OCI-LY7 (cell line): ENCODE measurements at regions not wholly inside any gene's neighbourhood (a gene's known extent, or its start where the extent isn't known, plus 50 kb on each side); places are given as distances from the start of the nearest gene placed in this dataset.

Source experiments
- BruUV-seq: library from RNA; stranded (reverse); fragments of 400-500 nt; replicated peaks from 2 replicates; lab custom pipeline; 2021; lab: Mats Ljungman, UMichigan
- CTCF ChIA-PET: fragments of 300-600 bp; sonication (Branson Sonifier 250); formaldehyde crosslinking; loops from one replicate; lab custom pipeline; 2022; ENCODE audit warnings: antibody characterized with exemption; ENCODE audit not compliant: unreplicated experiment; lab: Charles Lee
- POLR2A ChIA-PET: fragments of 300-600 bp; sonication (Branson Sonifier 250); formaldehyde crosslinking; loops from one replicate; lab custom pipeline; 2022; ENCODE audit warnings: antibody characterized with exemption; lab: Charles Lee
- DNase-seq: peaks from one replicate; pipeline ENCODE4 v3.0.0-alpha.2; 2015; ENCODE audit warnings: low spot score
- H2AFZ ChIP-seq: fragments of 200-600 bp; sonication (generic), shearing (Covaris generic); 2 replicates; pipeline ENCODE4 v1.6.1; 2014; ENCODE audit warnings: mild to moderate bottlenecking, antibody characterized with exemption, low read length, moderate library complexity
- H3K27ac ChIP-seq: fragments of 200-600 bp; sonication (generic); 2 replicates; pipeline ENCODE4 v1.5.1; 2014; ENCODE audit warnings: mixed run types, low read depth, mild to moderate bottlenecking, moderate library complexity, low read length, inconsistent platforms; ENCODE audit not compliant: poor library complexity, severe bottlenecking
- H3K36me3 ChIP-seq: fragments of 200-600 bp; sonication (generic); 2 replicates; pipeline ENCODE4 v1.6.1; 2014; ENCODE audit warnings: mild to moderate bottlenecking, antibody characterized with exemption, low read length, moderate library complexity, mixed read lengths; ENCODE audit not compliant: insufficient read depth
- H3K4me1 ChIP-seq: fragments of 200-600 bp; sonication (generic); 2 replicates; pipeline ENCODE4 v1.5.1; 2014; ENCODE audit warnings: mild to moderate bottlenecking, low read length; ENCODE audit not compliant: insufficient read depth, poor library complexity, severe bottlenecking
- H3K4me2 ChIP-seq: fragments of 200-600 bp; sonication (generic); 2 replicates; pipeline ENCODE4 v1.6.1; 2014; ENCODE audit warnings: mild to moderate bottlenecking, low read length
- H3K4me3 ChIP-seq: fragments of 200-600 bp; sonication (generic); 2 replicates; pipeline ENCODE4 v1.5.1; 2014; ENCODE audit warnings: mild to moderate bottlenecking, low read depth, low read length; ENCODE audit not compliant: poor library complexity, severe bottlenecking
- H3K79me2 ChIP-seq: fragments of 200-600 bp; sonication (generic); 2 replicates; pipeline ENCODE4 v1.6.1; 2016; ENCODE audit warnings: low read depth, mild to moderate bottlenecking, low read length, moderate library complexity, mixed read lengths; ENCODE audit not compliant: insufficient read depth
- H3K9me2 ChIP-seq: fragments of 200-600 bp; sonication (generic); 2 replicates; pipeline ENCODE4 v1.6.1; 2016; ENCODE audit warnings: mild to moderate bottlenecking, low read length, mixed read lengths; ENCODE audit not compliant: insufficient read depth
- H3K9me3 ChIP-seq: fragments of 200-600 bp; sonication (generic); 2 replicates; pipeline ENCODE4 v1.6.1; 2014; ENCODE audit warnings: mild to moderate bottlenecking, mixed run types, low read length, mixed read lengths
- H4K20me1 ChIP-seq: fragments of 200-600 bp; sonication (generic); 2 replicates; pipeline ENCODE4 v1.6.1; 2014; ENCODE audit warnings: mild to moderate bottlenecking, antibody characterized with exemption, low read length, moderate library complexity, mixed read lengths; ENCODE audit not compliant: insufficient read depth
- CTCF ChIP-seq: fragments of 200-600 bp; sonication (generic); conservative IDR thresholded peaks from 2 replicates; pipeline ENCODE4 v1.5.1; 2014; ENCODE audit warnings: mild to moderate bottlenecking, antibody characterized with exemption, low read length, moderate library complexity, mixed read lengths
- EZH2phosphoT487 ChIP-seq: fragments of 200-600 bp; sonication (generic); IDR thresholded peaks from 2 replicates; pipeline ENCODE4 v1.6.1; 2018; ENCODE audit warnings: low read depth, borderline replicate concordance, mild to moderate bottlenecking, mixed run types, antibody characterized with exemption, low read length, moderate library complexity, mixed read lengths
- intact Hi-C: fragments of 100-400 bp; cut with micrococcal nuclease; formaldehyde crosslinking; loops from one replicate; pipeline ENCODE4 v1.10.0; 2022; ENCODE audit not compliant: unreplicated experiment

GRCh38 chr4:170872794-170873193 lies 783.0 kb upstream of the AADAT start:
- ChIA-PET POLR2A (no interaction called here), CTCF (no interaction called here)
- no peak overlapping the region for H2AFZ ChIP-seq
- H3K4me2 ChIP-seq = no peak overlapping the region
- no peaks in the 10 kb centered on the region for H3K9me3 ChIP-seq
- no peak for TF ChIP-seq EZH2phosphoT487
- TF ChIP-seq CTCF = no peak
- no peak overlapping the region for H3K27ac ChIP-seq
- no peak for DNase-seq
- H3K4me1 ChIP-seq = no peaks in the 10 kb centered on the region
- no peaks in the 10 kb centered on the region for H3K36me3 ChIP-seq
- H3K79me2 ChIP-seq = no peaks in the 10 kb centered on the region
- H3K9me2 ChIP-seq = no peaks in the 10 kb centered on the region
- no peaks in the 10 kb centered on the region for H4K20me1 ChIP-seq
- intact Hi-C loops = no loop called here
- no peak overlapping the region for H3K4me3 ChIP-seq
- BruUV-seq = no TSS peak

- TF ChIP-seq CTCF = no peak
- no peak for TF ChIP-seq EZH2phosphoT487
- H3K4me3 ChIP-seq = no peak overlapping the region
- intact Hi-C loops = no loop called here
- no TSS peak for BruUV-seq
- no peak for DNase-seq
- H3K79me2 ChIP-seq = no peaks in the 10 kb centered on the region
- no peak overlapping the region for H3K4me2 ChIP-seq
- no peak overlapping the region for H3K27ac ChIP-seq
- H3K4me1 ChIP-seq = no peaks in the 10 kb centered on the region
- ChIA-PET CTCF (no interaction called here), POLR2A (interaction anchor here (0.7 to 1.0 kb wide), 2 partner anchors 9 to 1719 kb away, joined by 3 read pairs; no protein-coding TSS in a partner anchor)
- no peaks in the 10 kb centered on the region for H3K9me3 ChIP-seq
- H2AFZ ChIP-seq = no peak overlapping the region
- H3K9me2 ChIP-seq = no peaks in the 10 kb centered on the region
- no peaks in the 10 kb centered on the region for H4K20me1 ChIP-seq
- H3K36me3 ChIP-seq = no peaks in the 10 kb centered on the region
Measured at GRCh38 chr4:170868170-170868569, 778.4 kb upstream of the AADAT start.

- ChIA-PET POLR2A (no interaction called here), CTCF (no interaction called here)
- H2AFZ ChIP-seq = no peak overlapping the region
- H3K36me3 ChIP-seq = no peaks in the 10 kb centered on the region
- no peak for TF ChIP-seq EZH2phosphoT487
- TF ChIP-seq CTCF = no peak
- H3K27ac ChIP-seq = no peak overlapping the region
- BruUV-seq = no TSS peak
- H3K9me2 ChIP-seq = no peaks in the 10 kb centered on the region
- no peak overlapping the region for H3K4me2 ChIP-seq
- intact Hi-C loops = loop anchor here (5.0 kb wide), 2 partner anchors 262 to 717 kb away; no protein-coding TSS in a partner anchor
- no peak overlapping the region for H3K4me3 ChIP-seq
- no peak for DNase-seq
- no peaks in the 10 kb centered on the region for H3K9me3 ChIP-seq
- H4K20me1 ChIP-seq = no peaks in the 10 kb centered on the region
- no peaks in the 10 kb centered on the region for H3K79me2 ChIP-seq
- no peaks in the 10 kb centered on the region for H3K4me1 ChIP-seq
Measured at GRCh38 chr4:170854097-170854496, 764.3 kb upstream of the AADAT start.
